ENCODE measurements at regions not wholly inside any gene's neighbourhood (a gene's known extent, or its start where the extent isn't known, plus 50 kb on each side); places are given as distances from the start of the nearest gene placed in this dataset.

DNA sequence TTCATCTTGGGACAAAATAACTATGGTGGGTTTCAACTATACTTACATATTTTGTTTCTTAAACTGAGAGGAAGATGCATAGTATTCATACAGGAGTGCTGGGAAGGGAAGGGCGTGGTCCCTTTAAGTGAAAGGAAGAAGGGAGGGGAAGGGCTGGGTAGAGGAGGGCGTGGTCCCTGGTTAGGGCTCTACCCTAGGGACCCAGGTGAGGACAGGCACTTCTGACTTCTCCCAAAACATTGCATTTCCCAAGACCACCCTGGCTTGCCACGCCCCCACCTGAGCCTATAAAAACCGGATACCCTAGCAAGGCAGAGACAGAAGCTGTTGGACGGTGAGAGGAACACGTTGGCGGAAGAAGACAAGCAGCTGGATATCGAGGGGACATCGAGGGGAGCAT lies 157.6 kb upstream of the PLXNA4 start:
- DNase-seq, result no peak

DNA sequence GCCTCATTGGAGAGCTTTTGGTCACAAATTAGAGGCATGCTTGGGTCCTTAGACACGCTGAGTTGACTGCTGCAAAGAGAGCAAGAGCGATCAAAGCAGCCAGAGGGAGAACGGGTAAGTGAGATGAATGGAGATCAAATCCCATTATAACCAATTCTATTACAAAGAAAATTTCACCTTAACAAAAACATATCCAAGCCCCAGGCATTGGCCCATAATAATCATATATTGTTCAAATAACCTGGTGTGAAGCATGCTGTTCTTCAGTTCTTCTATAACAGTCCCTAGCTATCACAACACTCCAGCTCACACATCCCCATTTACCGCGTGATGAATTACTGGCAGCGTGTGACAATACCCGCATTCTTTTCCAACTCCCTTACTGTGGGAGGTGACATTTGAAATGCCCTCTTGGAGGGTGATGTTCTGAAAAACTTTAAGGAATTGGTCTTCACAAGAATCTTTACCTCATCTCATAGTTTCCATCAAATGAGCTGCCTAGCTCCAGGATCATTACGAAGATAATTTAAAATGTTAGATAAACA lies 156.1 kb upstream of the PLXNA4 start:
- DNase-seq, result no peak

DNA sequence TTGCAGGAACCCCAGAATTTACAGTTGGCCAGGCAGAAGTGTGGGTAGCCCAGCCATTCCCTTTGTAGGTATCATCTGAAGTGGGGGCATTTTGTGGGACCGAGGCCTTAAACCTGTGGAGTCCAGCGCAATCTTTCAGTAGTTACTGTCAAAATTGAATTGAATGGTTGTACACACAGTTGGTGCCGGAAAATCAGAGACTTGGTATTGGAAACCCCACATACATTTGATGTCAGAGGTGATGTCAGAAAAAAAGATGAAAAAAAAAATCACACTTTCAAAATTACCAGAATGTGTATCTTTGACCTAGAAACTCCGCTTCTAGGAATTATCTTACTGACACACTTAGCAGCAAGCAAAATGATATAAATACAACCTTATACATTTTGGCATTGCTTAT lies 153.8 kb upstream of the PLXNA4 start:
- no peak for DNase-seq

DNA sequence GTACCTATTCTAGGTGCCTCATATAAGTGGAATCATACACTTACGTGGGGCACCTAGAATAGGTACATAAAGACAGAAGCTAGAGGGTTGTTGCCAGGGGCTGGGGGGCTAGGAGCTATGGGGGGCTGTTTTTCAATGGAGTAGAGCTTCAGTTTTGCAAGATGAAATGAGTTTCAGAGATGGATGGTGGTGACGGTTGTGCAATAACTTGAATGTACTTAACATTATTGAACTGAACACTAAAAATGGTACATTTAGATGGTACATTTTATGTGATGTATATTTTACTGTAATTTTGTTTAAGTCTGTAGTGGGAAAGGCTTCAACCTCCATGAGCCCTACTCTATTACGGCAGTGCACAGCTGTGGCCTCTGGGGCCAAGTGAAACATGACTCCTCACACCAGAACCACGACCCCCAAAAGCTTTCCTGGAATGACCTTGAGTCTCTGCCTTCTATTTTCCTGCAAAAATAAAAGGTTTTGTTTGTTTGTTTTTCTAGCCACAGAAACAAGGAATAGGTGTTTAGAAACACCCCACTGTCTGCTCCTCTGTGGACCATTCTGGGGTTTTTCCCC lies 147.3 kb upstream of the PLXNA4 start:
- peak; percentile 34 for DNase-seq

DNA sequence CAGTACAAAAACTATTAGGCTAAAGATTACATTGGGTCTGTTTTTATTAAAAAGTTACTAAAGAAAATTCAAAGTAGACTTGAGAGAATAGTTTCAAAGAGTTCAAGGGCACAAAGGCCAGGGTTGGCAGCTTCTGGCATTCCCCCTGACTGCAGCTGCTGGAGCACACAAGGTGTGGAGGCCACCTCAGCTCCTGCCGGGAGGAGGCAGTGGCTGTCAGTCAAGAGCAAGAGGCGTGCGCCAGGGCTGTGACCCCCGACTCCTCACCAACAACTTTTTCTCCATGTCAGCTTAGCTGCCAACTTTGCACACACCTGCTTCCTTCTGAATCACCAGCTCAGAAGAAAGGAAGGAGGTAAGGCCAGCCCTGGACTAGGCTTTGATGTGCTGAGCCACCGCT lies 144.6 kb upstream of the PLXNA4 start:
- no peak for DNase-seq

DNA sequence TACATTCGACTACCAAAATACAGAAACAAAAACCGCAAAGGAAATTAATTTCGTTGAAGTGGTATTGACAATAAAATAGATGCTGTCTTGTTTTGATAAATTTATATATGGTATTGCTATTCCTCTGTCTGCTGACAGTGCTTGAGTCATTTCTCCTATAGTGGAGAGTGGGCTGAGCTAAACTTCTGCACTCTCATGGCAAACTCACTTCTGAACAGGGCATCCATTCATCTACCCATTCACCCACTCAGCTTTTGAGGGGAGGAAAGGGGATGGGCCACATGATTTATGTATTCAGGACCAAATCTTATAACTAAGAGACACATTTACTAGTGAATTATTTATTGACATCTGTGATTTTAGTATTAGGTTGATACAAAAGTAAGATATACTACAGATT lies 137.6 kb upstream of the PLXNA4 start:
- no peak for DNase-seq

DNA sequence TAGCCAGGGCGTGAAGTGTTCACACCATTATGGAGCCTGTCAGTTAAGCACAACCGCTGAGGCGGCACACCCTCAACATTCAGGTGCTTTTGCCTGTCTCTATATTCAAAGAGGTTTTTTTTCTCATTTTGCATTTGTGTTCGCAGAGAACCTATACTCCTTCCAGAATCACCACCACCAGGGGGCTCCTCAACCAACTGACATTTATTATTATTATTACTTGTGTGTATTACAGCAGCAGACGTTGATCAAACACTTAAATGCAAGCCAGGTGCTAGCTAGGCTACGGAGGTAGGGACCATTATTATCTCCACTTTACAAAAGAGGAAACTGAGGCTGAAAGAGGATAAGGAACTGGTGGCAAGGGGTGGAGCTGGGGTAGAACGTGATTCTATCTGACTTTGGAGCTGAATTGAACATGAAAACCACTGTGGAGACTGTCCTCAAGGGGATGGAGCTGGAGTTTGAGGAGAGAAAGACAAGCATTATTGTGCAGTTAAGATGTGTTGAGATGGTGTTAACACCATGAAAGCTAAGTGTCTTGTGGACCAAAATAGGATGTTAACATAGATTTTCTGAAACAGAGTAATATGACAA lies 133.8 kb upstream of the PLXNA4 start:
- DNase-seq, result peak; percentile 34

DNA sequence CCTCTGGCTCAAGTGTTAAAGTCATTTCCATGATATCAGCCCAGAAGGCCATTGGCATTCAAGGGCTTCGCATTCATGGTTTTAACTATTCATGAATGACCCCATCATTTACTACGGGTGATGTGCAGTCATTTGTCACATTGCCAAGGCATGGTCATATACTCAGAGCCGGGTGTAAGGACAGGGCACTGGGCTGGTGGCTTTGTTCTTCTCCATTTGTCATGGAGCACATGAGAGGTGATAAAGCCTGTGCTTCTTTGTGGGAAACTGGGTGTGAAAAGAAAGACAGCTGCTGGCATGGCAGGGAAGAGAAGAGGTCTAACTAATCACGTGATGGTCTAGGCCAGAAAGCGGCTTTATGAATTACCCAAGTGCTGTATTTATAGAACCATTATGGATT lies 132.2 kb upstream of the PLXNA4 start:
- DNase-seq, result no peak

DNA sequence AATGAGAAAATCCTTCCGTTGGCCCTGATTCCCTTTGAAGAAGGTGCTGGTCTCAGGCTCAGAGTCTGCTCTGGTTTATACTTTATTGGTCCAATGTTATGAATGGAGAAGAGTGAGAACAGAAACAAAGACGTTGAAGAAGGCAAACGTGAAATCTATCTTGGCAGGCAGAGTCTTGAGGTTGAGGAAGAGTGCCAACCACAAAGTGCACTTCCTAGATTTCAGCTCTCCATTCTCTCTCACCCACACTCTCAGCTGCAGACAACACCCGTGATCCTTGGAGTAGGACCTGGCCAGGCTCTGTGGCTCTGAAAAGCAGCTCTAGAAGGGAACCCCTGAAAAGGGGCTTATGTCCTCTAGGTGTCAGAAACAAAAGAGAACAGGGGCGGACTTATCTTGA lies 128.9 kb upstream of the PLXNA4 start:
- no peak for DNase-seq

DNA sequence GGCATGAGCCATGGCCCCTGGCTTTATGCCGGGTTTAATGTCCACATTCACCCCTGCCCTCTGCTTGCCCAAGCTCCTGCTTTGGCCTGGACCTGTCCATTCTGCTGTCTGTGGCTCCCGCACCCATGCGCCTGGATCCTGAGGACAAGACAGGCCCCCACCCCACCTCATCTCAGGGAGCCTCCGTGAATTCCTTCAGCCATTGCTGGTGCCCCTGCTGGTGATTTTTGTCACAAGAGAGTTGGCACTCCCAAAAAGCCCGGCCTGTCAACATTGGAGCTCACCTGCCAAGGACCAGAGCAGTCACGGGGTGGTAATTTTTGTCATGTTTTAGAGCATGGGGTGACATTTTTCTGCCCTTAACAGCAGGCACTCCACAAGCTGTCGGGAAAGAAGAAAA lies 127.5 kb upstream of the PLXNA4 start:
- no peak for DNase-seq

DNA sequence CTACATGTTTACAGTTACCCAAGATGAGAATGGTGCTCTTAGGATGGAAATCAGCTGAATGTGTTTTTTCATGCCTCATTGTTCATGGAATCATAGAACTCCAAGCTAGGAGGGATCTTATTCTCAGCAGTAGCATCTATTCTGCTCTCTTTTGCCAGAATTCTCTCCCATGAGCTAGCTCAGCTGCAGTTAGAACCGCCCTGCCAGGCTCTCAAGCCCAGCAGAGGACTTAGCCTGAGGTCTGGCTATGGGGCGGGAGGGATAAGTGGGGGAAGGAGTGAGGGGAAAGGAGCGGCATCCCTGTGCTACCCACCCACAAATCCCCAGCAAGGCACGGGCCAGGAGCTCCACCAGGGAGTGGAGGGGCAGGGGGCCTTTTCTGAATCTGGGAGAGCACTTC lies 120.7 kb upstream of the PLXNA4 start:
- DNase-seq, result no peak

DNA sequence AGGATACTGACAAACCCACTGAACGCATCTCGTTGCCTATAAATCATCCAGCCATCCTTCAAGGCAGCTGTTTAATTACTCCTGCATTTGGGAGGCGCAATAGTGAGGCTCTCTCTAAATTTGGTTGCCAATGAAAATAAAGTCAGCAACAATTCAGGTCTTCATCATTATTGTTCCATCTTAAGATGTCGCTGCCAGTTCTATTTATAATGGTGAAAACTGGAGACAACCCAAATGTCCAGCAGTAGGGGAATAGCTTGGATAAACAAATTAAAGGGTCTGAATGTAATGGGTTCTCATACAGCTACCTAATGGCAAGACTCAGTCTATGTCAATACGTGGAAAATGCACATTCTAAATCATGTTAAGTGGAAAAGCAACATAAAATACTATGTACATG lies 120.1 kb upstream of the PLXNA4 start:
- DNase-seq, result no peak

DNA sequence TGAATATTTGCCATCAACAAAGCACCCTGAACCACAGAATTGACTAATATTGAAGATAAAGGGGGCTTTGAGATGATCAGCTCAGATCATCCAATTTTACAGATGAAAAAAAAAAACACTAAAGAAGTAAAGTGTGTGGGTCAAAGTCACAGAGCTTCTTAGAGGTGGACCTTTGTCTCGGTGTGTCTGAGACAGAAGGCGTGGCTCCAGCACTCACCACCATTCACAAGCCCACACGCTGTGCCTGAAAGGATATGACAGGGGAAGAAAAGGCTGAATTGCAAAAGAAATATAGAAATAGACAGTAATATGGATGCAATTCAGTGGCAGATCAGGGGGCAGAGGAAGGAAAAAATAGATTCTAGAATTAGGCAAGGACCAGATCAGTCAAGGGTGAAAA lies 114.9 kb upstream of the PLXNA4 start:
- DNase-seq, result no peak

DNA sequence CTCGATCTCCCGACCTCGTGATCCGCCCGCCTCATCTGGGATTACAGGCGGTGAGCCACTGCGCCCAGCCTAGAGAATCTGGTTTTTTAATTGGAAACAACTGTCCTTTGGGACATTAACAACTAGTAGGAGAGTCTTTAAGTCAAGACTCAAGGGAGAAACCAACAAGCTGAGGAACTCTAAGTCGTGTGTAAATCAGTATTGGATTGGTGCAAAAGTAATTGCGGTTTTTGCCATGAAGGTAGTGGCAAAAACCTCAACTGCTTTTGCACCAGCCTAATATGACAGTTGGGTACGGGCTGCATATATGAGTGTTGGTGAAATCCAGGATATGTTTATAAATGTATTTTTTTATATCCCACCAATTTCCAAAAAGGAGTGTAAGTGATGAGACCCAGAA lies 113.9 kb upstream of the PLXNA4 start:
- no peak for DNase-seq

DNA sequence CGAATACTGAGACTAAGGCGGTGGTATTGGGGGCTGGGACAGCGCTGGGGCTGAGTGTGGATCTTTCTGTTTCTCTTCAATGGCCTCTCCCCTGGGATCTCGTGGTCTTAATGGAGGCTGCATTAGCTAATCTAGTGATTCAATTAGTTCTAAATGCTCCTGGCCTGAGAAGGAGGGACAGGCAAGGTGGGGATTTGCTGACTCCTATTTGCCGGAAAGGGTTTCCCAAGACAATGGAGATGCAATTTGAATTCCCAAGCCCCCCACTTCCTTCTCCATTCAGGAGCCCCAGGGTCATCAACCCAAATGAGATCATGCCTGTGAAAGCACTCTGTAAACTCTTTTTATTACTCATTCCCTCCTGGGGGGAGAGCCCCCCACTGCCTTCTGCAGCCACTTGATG lies 111.7 kb upstream of the PLXNA4 start:
- no peak for DNase-seq

DNA sequence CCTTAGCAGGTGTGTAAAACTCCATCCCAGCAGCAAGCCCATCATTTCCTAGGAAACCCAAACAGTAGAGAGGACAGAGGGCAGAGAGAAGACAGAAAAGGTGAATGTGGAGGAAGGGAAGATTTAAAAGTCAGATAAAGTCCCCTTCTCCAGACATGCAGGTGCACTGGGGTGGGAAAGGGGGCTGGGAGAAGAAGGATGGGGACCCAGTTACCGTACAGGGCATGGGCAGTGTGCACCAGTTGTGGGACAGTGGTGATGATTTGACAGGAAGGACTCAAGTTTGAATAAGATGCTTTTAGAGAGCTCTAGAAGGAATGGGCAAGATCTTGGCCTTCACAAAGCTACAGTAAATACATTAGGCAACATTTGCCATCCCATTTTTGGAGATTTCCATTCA lies 110.7 kb upstream of the PLXNA4 start:
- no peak for DNase-seq

DNA sequence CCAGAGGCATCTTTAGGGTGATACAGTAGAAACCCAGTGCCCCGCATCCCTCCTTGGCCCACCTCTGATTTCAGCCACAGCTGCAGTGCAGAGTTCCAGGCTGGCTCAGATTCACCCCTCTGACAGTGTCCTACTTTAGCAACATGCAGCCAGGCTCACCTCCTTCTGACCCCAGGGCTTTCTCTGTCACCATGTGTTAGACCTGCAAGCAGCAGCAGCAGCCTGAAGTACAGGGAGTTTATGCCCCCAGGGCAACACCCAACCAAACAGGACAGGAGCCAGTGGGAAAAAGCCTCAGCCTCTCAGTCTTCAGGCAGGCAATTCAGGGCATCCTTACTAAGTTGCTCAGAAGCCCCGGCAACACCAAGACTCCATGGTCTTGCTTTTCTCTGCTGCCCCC lies 109.0 kb upstream of the PLXNA4 start:
- no peak for DNase-seq

DNA sequence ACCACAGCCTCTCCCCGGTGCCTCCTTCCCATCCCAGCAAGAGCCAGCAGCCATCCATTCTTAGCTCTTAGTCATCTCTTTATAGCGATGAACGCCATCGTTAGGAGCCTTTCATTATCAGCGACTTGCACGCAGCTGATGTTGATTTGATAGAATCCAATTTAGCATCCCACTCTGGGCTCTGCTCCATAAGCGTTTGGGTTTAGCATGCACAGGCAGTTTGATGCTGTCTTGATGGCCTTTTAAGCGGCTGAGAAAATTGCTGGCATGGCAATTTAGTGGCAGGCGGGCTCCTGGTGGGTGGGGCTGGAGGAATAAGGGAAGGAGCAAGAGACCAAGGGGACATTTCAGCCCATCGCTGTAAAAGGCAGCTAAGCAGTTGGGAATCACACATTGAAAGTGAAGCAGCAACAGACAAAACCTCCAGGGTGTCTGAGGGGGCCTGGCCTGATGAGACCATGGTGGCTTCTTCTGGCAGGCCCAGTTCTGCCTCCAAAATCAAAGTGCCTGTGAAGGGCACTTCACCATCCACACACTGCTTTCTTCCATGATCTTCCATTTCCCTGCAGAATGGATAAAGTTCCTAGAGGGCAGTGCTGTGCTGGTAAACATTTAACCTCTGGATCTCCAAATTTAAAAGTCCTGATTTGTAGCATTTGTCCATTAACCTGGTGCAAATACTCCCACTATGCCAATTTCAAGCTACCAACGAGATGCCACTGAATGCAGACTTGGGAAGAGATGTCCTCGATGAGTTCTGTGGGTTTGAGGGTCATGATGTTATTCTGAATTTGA lies 107.8 kb upstream of the PLXNA4 start:
- no peak for DNase-seq

DNA sequence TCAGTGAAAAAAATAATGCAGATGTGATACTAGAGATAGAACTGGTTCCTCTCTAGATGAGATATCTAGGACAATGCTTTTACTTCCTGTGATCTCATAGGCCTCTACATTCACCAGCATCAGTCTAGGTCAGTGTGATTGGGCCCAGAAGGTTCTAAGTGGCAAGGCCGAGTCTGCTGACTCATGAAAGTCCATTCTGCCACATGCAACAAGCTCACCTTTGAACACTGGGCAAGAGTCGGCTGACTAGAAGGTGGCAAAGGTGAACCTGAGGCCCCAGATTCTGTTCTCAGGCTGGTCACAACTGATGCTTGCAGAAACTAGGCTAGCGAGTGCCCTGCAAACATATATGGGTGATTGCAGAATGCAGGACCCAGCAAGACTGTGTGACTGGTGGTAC lies 105.7 kb upstream of the PLXNA4 start:
- DNase-seq, result no peak

DNA sequence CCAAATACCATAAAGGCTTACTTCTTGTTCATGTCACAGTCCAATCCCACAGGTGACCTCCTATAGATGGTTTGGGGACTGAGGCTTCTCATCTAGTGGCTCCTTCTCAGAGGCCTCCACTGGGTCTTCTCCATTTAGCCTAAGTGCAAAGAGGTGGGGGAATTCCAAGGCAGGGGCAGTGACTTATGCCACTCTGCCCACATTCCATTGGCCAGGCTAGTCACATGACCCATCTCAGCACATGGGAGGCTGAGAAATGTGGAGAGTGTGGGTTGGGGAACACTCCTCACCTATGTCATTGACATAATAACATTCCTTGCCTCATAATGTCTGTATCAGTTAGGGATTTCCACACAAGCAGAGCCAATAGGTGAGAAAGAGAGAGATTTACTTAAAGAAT lies 104.3 kb upstream of the PLXNA4 start:
- DNase-seq, result no peak

DNA sequence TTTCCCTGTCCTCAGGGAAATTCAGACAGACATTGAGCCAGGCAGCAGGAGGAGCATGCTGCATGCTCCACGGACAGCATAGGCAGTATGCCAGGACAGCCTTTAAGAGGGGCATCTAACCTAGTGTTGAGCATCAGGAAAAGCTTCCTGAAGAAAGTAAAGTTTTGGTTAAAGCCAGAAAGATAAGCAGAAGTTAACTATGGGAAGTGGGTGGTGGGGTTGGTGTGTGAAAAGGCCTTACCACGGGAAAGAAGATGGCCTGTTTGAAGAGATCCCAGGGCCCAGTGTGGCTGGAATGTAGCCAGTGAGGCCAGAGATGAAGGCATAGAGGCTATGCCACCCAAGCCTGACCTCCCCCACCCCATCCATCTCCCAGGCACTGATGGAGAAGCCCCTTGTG lies 102.4 kb upstream of the PLXNA4 start:
- no peak for DNase-seq

DNA sequence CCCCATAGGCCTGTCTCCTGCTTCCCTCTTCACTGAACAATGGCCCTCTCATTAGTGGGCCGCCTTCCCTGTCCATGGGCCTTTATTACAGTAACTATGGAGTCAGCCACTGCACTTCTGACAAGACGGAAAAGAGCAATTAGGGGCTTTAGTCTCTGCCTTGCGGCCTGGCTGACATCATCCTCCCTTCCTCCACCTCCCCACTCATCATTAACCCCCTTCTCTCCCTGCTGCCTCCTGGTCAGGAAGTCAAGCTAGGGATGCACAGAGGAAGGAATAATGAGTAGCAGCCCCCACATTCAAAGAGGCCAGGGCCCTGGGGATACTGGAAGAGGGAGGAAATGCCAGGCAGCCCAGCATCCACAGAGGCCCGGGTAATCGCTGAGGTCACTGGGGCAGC lies 101.6 kb upstream of the PLXNA4 start:
- peak; percentile 12 for DNase-seq

DNA sequence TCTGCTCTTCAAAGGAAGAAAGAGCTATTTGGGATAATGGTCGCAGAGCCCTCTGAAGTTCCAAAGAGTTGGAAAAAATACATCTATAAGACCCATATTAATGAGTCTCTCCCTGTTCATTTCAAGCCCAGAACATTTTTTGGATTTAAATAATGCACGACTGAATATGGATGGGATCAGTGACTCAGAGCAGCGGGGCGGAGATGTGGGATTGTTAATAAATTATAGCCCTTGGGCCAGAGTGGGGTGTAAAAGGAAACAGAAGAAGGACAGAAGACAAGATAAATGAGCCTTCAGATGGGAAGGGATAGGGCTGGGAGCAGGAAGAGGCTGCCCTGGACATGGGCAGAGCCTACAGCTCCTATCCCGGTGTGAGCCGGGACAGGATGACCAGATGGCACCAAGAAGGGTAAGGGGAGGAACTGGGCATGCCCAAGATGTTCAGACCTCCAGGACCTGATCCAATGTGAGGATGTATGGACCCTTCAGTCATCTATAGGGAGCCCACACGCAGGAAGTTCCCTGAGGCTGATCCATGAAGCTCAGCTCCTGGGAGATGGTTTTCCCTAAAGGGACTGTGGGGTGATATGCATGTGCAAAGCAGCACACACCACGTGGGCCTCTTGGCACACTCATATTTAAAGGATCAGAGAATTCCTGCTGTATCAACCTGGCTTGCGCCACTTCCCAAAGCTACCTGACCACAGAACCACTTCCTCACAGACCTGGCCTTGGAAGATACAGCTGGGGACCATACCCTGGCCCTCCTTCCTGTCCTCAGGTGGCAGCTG lies 96.1 kb upstream of the PLXNA4 start:
- no peak for DNase-seq

DNA sequence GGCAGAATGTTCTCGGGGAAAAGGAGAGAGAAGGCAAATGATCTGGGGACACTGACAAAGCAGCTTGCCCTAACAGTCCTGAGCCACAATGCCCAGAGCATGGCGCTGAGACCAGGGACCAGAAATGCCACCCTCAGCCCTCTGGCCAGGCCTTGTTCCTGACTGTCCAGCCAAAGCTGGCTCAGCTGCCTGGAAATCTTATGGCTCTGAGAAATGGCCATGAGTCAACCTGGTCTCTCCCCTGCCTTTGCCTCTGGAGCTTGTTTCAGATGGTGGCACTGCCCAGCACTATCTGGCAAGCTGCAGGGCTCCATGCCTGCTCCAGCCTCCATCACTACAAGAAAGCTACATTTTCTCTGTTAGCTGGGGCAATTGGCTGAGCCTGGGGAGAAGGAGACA lies 90.5 kb upstream of the PLXNA4 start:
- DNase-seq, result no peak
